Ascending aorta (tissue), 2 donors: ENCODE measurements at regions not wholly inside any gene's neighbourhood (a gene's known extent, or its start where the extent isn't known, plus 50 kb on each side); places are given as distances from the start of the nearest gene placed in this dataset.

Experiments used
- DNase-seq, 2 donors: peaks; one replicate each; pipeline ENCODE4 v3.0.0-alpha.2; 2019; ENCODE audit warnings: low spot score in 2 of 2
- H3K27ac ChIP-seq, 2 donors: fragments of 200-600 bp; sonication (generic); one replicate each; pipeline ENCODE4 v1.5.1; 2016 to 2017; ENCODE audit warnings: mild to moderate bottlenecking in 1 of 2
- H3K27me3 ChIP-seq: fragments of 200-600 bp; sonication (generic); one replicate; pipeline ENCODE4 v1.5.1; 2017
- H3K36me3 ChIP-seq, 2 donors: fragments of 200-600 bp; sonication (generic); one replicate each; pipeline ENCODE4 v1.5.1; 2016
- H3K4me1 ChIP-seq, 2 donors: fragments of 200-600 bp; sonication (generic); one replicate each; pipeline ENCODE4 v1.5.1; 2016 to 2017; ENCODE audit warnings: mild to moderate bottlenecking in 1 of 2
- H3K4me3 ChIP-seq, 2 donors: fragments of 200-600 bp; sonication (generic); one replicate each; pipeline ENCODE4 v1.5.1; 2016 to 2017; ENCODE audit warnings: mild to moderate bottlenecking in 1 of 2
- H3K9me3 ChIP-seq, 2 donors: fragments of 200-600 bp; sonication (generic); one replicate each; pipeline ENCODE4 v1.5.1; 2016
- intact Hi-C: fragments of 100-400 bp; cut with DNase I; formaldehyde crosslinking; loops from one replicate; pipeline ENCODE4 v1.15.1; 2023
- TF ChIP-seq, protein P1 (sequence below), 3 experiments: fragments of 200-600 bp in 2 of 3; fragments of 450-650 bp in 1 of 3; sonication (generic) in 2 of 3; IDR thresholded peaks; one replicate each; pipeline ENCODE4 v1.5.1; 2016 to 2019; ENCODE audit warnings: antibody characterized with exemption in 3 of 3, mild to moderate bottlenecking in 1 of 3, moderate library complexity in 1 of 3

DNA sequence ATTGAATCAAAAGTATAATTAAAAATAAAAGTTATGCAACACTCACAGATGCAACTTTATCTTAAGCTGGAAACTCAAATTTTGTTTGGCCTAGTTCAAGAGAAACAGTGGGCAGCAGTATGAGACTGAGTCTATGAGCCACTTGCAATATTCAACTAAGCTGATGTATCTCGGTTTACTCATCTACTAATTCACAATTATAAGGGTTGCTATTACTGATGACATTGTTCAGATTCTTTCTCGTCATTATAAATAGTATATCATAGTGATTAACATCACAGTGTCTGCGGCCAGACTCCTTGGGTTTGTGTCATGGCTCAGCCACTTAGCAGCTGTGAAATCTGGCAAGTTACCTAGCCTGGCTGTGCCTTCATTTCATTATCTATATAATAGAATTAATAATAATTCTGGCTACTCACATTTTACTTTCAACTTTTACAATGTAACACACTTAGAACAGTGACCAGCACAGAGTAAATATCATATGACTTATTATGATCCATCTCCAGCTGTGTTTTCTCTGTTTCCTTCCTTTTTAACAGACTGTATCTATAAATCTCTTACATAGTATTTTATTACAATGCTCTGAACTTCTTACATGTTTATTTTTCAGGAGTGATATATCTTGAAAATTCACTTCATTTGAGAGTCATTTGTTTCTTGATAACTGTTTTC is 194.3 kb upstream of the RGS18 start:
- intact Hi-C loops, result no loop called here
- DNase-seq, result no peak
- TF ChIP-seq, protein P1, sequence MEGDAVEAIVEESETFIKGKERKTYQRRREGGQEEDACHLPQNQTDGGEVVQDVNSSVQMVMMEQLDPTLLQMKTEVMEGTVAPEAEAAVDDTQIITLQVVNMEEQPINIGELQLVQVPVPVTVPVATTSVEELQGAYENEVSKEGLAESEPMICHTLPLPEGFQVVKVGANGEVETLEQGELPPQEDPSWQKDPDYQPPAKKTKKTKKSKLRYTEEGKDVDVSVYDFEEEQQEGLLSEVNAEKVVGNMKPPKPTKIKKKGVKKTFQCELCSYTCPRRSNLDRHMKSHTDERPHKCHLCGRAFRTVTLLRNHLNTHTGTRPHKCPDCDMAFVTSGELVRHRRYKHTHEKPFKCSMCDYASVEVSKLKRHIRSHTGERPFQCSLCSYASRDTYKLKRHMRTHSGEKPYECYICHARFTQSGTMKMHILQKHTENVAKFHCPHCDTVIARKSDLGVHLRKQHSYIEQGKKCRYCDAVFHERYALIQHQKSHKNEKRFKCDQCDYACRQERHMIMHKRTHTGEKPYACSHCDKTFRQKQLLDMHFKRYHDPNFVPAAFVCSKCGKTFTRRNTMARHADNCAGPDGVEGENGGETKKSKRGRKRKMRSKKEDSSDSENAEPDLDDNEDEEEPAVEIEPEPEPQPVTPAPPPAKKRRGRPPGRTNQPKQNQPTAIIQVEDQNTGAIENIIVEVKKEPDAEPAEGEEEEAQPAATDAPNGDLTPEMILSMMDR (IDR thresholded peaks at IDR 0.05), result no peak

DNA sequence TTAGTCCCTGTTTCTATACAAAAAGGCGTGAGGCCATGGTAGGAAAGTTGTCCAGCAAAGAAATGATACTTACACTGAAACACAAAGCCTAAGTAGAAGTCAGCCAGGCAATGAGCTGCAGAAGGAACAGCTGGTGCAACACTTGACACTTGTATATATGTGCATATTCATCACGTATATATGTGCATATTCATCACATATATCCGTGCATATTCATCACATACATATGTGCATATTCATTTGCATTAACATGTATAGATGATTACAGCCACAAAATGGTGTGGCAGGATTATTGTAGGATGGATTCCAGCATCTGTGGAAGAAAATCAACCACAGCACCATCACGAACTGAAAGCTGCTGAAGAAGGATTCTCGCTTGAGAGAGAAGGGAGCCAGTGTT is 189.0 kb upstream of the RGS18 start:
- intact Hi-C loops, result no loop called here
- Histone ChIP-seq H3K36me3 (no peaks in the 10 kb centered on the region), H3K9me3 (no peaks in the 10 kb centered on the region), H3K27ac (no peak overlapping the region), H3K27me3 (no peaks in the 10 kb centered on the region), H3K4me3 (no peak overlapping the region), H3K4me1 (no peaks in the 10 kb centered on the region)
- DNase-seq, result no peak
- TF ChIP-seq, protein P1 (IDR thresholded peaks at IDR 0.05), result no peak

More for the DNA sequence above, 194.3 kb upstream of the RGS18 start:
- Histone ChIP-seq H3K27ac (no peak overlapping the region), H3K9me3 (no peaks in the 10 kb centered on the region), H3K27me3 (no peaks in the 10 kb centered on the region), H3K4me1 (no peaks in the 10 kb centered on the region), H3K4me3 (no peak overlapping the region), H3K36me3 (no peaks in the 10 kb centered on the region)

DNA sequence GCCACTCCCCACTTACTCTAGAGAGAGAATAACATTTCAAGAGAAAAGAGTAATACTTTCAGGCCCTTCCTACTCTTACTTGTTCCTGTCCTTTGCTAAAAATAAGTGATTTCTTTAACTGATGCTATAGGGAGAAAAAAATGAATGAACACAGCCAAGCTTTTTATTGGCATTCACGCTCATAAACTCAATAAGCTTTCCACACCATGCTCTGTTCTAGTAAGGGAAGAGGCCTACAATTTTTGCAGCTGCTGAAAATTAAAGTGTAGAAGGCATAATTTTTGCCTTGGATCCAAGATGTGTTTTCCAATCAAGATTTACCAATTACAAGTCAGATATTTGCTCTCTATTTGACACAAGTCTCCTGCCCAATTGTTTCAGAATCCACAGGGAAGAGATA is 188.1 kb upstream of the RGS18 start:
- no peak overlapping the region for H3K4me3 ChIP-seq
- H3K36me3 ChIP-seq, result no peaks in the 10 kb centered on the region
- TF ChIP-seq, protein P1 (IDR thresholded peaks at IDR 0.05), result no peak
- H3K9me3 ChIP-seq, result no peaks in the 10 kb centered on the region
- no peak for DNase-seq
- H3K4me1 ChIP-seq, result no peaks in the 10 kb centered on the region
- intact Hi-C loops, result no loop called here
- no peak overlapping the region for H3K27ac ChIP-seq
- H3K27me3 ChIP-seq, result no peaks in the 10 kb centered on the region

DNA sequence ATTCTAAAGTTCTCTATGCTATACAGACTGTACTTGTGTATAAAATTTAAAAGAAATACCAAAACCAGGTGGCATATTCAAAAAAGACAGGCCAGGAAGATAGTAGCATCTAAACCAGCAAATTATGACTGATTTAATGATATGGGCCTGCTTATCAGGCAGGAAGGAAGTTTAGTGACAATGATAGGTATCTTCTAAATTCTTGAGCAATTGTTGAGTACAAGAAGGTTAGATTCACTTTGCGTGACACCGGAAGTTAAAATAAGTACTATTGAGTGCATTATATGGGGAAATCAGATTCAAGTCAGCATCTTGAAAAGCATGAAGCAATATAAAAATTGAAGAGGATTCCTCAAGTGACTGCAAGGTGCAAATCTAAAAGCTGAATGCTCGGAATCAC is 186.8 kb upstream of the RGS18 start:
- intact Hi-C loops, result no loop called here

DNA sequence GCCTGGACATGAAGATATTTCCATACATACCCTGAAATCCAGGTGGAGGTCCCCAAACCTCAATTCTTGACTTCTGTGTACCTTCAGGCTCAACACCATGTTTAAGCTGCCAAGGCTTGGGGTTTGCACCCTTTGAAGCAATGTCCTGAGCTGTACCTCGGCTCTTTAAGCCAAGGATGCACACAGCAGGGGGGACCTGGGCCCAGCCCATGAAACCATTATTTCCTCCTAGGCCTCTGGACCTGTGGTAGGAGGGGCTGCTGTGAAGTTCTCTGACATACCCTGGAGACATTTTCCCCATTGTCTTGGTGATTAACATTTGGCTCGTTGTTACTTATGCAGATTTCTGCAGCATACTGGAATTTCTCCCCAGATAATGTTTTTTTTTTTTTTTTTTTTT is 184.3 kb upstream of the RGS18 start:
- no peak for DNase-seq
- Histone ChIP-seq H3K27me3 (no peaks in the 10 kb centered on the region), H3K9me3 (no peaks in the 10 kb centered on the region), H3K36me3 (no peaks in the 10 kb centered on the region), H3K27ac (no peak overlapping the region), H3K4me1 (no peaks in the 10 kb centered on the region), H3K4me3 (no peak overlapping the region)
- TF ChIP-seq, protein P1 (IDR thresholded peaks at IDR 0.05), result no peak
- intact Hi-C loops, result no loop called here

More for the DNA sequence above, 186.8 kb upstream of the RGS18 start:
- Histone ChIP-seq H3K36me3 (no peaks in the 10 kb centered on the region), H3K4me3 (no peak overlapping the region), H3K27me3 (no peaks in the 10 kb centered on the region), H3K27ac (no peak overlapping the region), H3K4me1 (no peaks in the 10 kb centered on the region), H3K9me3 (no peaks in the 10 kb centered on the region)
- TF ChIP-seq, protein P1 (IDR thresholded peaks at IDR 0.05), result no peak
- DNase-seq, result no peak
